Parathyroid adenoma (tissue), 2 donors: ENCODE measurements at regions not wholly inside any gene's neighbourhood (a gene's known extent, or its start where the extent isn't known, plus 50 kb on each side); places are given as distances from the start of the nearest gene placed in this dataset.

Experiments
- H2AFZ ChIP-seq: fragments of 300-600 bp; sonication (generic); one replicate; pipeline ENCODE4 v1.7.0; 2017; ENCODE audit warnings: antibody characterized with exemption, mild to moderate bottlenecking
- H3K27ac ChIP-seq: fragments of 300-600 bp; sonication (generic); one replicate; pipeline ENCODE4 v1.7.0; 2017
- H3K27me3 ChIP-seq: fragments of 300-600 bp; sonication (generic); one replicate; pipeline ENCODE4 v1.7.0; 2017; ENCODE audit warnings: low read length; ENCODE audit not compliant: control insufficient read depth, insufficient read depth
- H3K36me3 ChIP-seq: fragments of 300-600 bp; sonication (generic); one replicate; pipeline ENCODE4 v1.7.0; 2017; ENCODE audit warnings: low read length; ENCODE audit not compliant: control insufficient read depth, insufficient read depth
- H3K4me1 ChIP-seq: fragments of 300-600 bp; sonication (generic); one replicate; pipeline ENCODE4 v1.7.0; 2017; ENCODE audit warnings: control low read depth
- H3K4me2 ChIP-seq: fragments of 300-600 bp; sonication (generic); one replicate; pipeline ENCODE4 v1.7.0; 2017; ENCODE audit warnings: low read length
- H3K4me3 ChIP-seq: fragments of 300-600 bp; sonication (generic); one replicate; pipeline ENCODE4 v1.7.0; 2017; ENCODE audit warnings: low read depth, low read length
- H3K79me2 ChIP-seq: fragments of 300-600 bp; sonication (generic); one replicate; pipeline ENCODE4 v1.7.0; 2017; ENCODE audit warnings: control low read depth
- H3K9ac ChIP-seq: fragments of 300-600 bp; sonication (generic); one replicate; pipeline ENCODE4 v1.7.0; 2017; ENCODE audit warnings: mild to moderate bottlenecking
- H3K9me3 ChIP-seq: fragments of 300-600 bp; sonication (generic); one replicate; pipeline ENCODE4 v1.7.0; 2017; ENCODE audit warnings: low read length; ENCODE audit not compliant: control insufficient read depth
- CTCF ChIP-seq: fragments of 300-600 bp; sonication (generic); IDR thresholded peaks from one replicate; pipeline ENCODE4 v1.7.0; 2017; ENCODE audit warnings: antibody characterized with exemption, mild to moderate bottlenecking
- donor health status: primary hyperparathyroidism.

- Histone ChIP-seq H3K27me3 (no peaks in the 10 kb centered on the region), H3K79me2 (no peaks in the 10 kb centered on the region), H3K4me2 (no peak overlapping the region), H3K4me3 (no peak overlapping the region), H3K36me3 (no peaks in the 10 kb centered on the region), H3K9ac (no peak overlapping the region), H2AFZ (no peak overlapping the region), H3K4me1 (no peaks in the 10 kb centered on the region), H3K9me3 (no peaks in the 10 kb centered on the region), H3K27ac (no peak overlapping the region)
- TF ChIP-seq CTCF: no peak
These were observed 225.0 kb upstream of the ARID2 start for GRCh38 chr12:45504316-45505010.

- Histone ChIP-seq H3K4me1 (no peaks in the 10 kb centered on the region), H3K27ac (no peak overlapping the region), H3K27me3 (no peaks in the 10 kb centered on the region), H3K9ac (no peak overlapping the region), H3K9me3 (no peaks in the 10 kb centered on the region), H3K4me2 (no peak overlapping the region), H3K36me3 (no peaks in the 10 kb centered on the region), H3K79me2 (no peaks in the 10 kb centered on the region), H3K4me3 (no peak overlapping the region), H2AFZ (no peak overlapping the region)
- TF ChIP-seq CTCF: no peak
These were observed 220.3 kb upstream of the ARID2 start for GRCh38 chr12:45509187-45509586.

- no peaks in the 10 kb centered on the region for H3K36me3 ChIP-seq
- no peak for TF ChIP-seq CTCF
These were observed 219.9 kb upstream of the ARID2 start for GRCh38 chr12:45509621-45510020.

GRCh38 chr12:45517381-45517780 is 212.1 kb upstream of the ARID2 start:
- Histone ChIP-seq H2AFZ (no peak overlapping the region), H3K27ac (no peak overlapping the region), H3K9me3 (no peaks in the 10 kb centered on the region), H3K27me3 (no peaks in the 10 kb centered on the region), H3K4me1 (no peaks in the 10 kb centered on the region), H3K79me2 (no peaks in the 10 kb centered on the region), H3K4me2 (no peak overlapping the region), H3K4me3 (no peak overlapping the region), H3K36me3 (no peaks in the 10 kb centered on the region), H3K9ac (no peak overlapping the region)
- TF ChIP-seq CTCF: no peak

More at GRCh38 chr12:45509621-45510020, 219.9 kb upstream of the ARID2 start:
- no peaks in the 10 kb centered on the region for H3K79me2 ChIP-seq
- H3K4me1 ChIP-seq: no peaks in the 10 kb centered on the region
- no peak overlapping the region for H3K4me3 ChIP-seq
- H3K4me2 ChIP-seq: no peak overlapping the region
- no peak overlapping the region for H3K27ac ChIP-seq
- no peaks in the 10 kb centered on the region for H3K27me3 ChIP-seq
- no peaks in the 10 kb centered on the region for H3K9me3 ChIP-seq
- H3K9ac ChIP-seq: no peak overlapping the region
- H2AFZ ChIP-seq: no peak overlapping the region
